Choroid plexus epithelial cell (primary cell): ENCODE measurements at regions not wholly inside any gene's neighbourhood (a gene's known extent, or its start where the extent isn't known, plus 50 kb on each side); places are given as distances from the start of the nearest gene placed in this dataset.

ENCODE experiments used
- DNase-seq: peaks from one replicate; pipeline ENCODE4 v3.0.0-alpha.2; 2010; ENCODE audit warnings: low read depth
- H3K4me3 ChIP-seq: 2 replicates; pipeline ENCODE4 v1.5.1; 2011; ENCODE audit warnings: low read depth, mild to moderate bottlenecking, control low read depth, low read length, moderate library complexity
- TF ChIP-seq, protein P1 (sequence below): conservative IDR thresholded peaks from 2 replicates; pipeline ENCODE4 v1.5.1; 2011; ENCODE audit warnings: low read depth, mild to moderate bottlenecking, control low read depth, inconsistent platforms, low read length, moderate library complexity

DNA sequence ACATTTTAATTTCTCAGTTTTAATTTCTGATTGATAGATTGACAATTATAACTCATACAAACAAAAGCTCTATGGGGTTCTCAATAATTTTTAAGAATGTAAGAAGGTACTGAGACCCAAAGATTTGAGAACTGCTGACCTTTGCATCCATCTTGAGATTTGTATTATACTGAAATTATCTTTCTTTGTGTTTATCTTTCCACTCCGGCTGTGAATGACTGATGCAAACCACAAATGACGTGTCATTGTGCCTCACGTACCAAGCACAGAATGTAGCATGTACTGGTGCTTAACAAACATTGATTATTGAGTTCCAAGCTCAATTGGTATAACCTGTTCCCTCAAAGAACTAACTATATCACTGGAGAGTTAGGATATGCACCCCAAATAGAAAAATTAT, 152.1 kb upstream of the SMLR1 start:
- H3K4me3 ChIP-seq: no peak overlapping the region
- DNase-seq: peak; percentile 95
- TF ChIP-seq, protein P1, sequence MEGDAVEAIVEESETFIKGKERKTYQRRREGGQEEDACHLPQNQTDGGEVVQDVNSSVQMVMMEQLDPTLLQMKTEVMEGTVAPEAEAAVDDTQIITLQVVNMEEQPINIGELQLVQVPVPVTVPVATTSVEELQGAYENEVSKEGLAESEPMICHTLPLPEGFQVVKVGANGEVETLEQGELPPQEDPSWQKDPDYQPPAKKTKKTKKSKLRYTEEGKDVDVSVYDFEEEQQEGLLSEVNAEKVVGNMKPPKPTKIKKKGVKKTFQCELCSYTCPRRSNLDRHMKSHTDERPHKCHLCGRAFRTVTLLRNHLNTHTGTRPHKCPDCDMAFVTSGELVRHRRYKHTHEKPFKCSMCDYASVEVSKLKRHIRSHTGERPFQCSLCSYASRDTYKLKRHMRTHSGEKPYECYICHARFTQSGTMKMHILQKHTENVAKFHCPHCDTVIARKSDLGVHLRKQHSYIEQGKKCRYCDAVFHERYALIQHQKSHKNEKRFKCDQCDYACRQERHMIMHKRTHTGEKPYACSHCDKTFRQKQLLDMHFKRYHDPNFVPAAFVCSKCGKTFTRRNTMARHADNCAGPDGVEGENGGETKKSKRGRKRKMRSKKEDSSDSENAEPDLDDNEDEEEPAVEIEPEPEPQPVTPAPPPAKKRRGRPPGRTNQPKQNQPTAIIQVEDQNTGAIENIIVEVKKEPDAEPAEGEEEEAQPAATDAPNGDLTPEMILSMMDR: no peak

DNA sequence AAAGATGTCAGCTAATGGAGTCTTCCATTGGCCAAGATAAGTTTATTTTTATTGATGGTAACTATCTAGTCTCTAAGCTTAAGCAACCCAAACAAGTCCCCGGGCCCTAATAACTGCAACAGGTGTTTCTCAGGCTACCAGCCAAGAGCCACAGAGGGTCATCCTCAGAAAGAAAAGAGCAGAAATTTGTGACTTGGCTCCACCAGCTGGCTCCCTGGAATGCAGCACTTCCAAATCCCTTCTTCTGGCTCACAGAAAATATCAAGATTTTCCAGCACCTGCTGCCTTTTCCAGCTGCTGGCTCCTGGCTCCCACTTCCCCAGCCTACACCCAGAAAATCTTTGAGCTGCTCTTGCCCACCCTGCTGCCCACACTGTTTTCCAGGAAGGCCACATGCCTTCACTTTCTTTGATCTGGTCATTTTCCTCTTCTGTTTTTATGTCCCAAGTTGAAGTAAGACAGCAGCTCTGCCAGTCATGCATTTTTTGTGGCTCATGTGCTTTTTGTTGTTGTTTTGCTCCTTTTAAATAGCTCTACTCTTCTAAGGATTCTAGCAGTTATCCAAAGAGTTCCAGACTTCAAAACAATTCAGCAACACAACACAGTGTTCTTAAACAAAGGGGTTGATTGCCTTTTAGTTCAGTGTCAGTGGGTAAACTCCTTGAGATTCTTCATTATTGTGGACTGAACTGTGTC, 151.0 kb upstream of the SMLR1 start:
- peak; percentile 44 for DNase-seq
- TF ChIP-seq, protein P1: peak; percentile 22
- no peak overlapping the region for H3K4me3 ChIP-seq

DNA sequence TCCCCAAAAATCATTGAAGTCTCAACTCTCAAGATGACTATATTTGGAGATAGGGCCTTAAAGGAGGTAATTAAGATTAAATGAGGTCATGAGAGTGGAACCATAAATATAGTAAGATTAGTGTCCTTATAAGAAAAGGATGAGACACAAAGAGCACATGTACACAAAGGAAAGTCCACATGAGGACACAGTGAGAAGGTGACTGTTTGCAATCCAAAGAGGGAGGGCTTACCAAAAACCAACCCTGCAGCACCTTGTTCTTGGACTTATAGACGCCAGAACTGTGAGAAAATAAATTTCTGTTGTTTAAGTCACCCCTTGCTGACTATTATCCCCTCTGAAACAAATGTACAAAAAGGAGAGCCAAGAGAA, 150.4 kb upstream of the SMLR1 start:
- no peak overlapping the region for H3K4me3 ChIP-seq
- DNase-seq: no peak
- TF ChIP-seq, protein P1: no peak

DNA sequence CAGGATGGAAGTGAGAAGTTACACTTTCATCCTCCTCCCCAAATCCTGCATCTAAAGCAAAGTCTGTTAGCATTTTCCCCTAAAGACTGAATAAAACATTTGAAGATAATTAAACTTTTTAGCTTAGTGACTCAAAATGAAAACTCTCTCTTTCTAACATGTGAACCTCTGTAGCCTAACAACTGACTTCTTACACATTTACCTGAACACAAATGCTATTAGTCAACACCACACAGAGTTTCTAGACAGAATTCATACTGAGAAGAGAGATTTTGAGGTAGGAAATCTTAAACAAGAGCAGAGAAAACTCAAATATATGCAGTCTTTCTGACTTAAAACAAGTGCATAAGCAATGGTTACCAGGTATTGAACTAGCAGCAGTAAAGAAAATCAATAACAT, 149.9 kb upstream of the SMLR1 start:
- DNase-seq: no peak
- TF ChIP-seq, protein P1: no peak
- no peak overlapping the region for H3K4me3 ChIP-seq

DNA sequence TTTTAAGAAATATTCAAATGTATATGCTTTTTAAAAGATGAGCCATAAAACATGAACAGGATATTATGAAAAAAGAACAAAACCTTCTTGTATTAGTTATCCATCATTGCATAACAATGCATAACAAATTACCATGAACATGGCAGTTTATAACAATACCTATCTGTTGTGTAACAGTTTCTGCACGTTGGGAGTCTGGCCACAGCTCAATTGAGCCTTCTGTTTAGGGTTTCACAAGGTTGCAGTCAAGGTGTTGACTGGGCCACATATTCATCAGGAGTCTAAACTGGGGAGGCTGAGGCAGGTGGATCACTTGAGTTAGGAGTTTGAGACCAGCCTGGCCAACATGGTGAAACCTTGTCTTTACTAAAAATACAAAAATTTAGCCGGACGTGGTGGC, 149.4 kb upstream of the SMLR1 start:
- TF ChIP-seq, protein P1: no peak
- no peak overlapping the region for H3K4me3 ChIP-seq
- DNase-seq: no peak

DNA sequence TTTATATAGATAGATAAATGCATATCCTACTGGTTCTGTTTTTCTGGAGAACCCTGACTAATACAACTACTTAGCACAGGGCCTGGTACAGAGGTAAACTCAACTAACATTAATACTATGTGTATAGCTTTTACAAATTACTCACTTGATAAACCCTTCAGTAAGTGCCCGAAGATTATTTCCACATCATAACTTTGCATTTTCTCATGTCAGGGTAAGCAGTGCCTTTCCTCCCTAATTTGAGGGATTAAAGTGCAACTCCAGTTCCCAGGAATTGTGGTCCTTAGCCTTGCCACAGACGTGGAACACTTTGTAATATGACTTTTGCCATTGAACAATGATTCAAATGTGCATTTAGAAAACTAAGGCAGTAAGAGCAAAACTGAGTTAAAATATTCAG, 147.5 kb upstream of the SMLR1 start:
- DNase-seq: no peak
- TF ChIP-seq, protein P1: no peak
- H3K4me3 ChIP-seq: no peak overlapping the region

DNA sequence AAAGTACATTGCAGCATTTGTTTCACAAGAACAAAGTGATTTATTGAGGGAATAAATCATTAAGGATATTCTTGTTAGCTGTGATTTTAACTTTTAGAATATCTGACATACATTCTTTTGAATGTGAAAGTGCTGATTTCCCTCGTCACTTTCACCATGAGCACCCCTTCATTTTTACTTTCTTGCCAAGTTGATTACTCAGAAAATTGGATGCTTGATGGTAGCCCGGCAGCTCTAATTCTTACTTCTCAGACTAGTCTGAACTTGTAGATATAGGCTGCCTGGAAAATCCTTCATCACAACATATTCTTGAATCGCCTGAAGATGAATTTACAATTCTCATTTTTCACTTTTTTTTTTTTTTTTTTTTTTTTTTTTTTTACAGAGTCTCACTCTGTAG, 147.1 kb upstream of the SMLR1 start:
- H3K4me3 ChIP-seq: no peak overlapping the region
- DNase-seq: peak; percentile 40
- TF ChIP-seq, protein P1: no peak
